ENCODE measurements at regions not wholly inside any gene's neighbourhood (a gene's known extent, or its start where the extent isn't known, plus 50 kb on each side); places are given as distances from the start of the nearest gene placed in this dataset.

DNA sequence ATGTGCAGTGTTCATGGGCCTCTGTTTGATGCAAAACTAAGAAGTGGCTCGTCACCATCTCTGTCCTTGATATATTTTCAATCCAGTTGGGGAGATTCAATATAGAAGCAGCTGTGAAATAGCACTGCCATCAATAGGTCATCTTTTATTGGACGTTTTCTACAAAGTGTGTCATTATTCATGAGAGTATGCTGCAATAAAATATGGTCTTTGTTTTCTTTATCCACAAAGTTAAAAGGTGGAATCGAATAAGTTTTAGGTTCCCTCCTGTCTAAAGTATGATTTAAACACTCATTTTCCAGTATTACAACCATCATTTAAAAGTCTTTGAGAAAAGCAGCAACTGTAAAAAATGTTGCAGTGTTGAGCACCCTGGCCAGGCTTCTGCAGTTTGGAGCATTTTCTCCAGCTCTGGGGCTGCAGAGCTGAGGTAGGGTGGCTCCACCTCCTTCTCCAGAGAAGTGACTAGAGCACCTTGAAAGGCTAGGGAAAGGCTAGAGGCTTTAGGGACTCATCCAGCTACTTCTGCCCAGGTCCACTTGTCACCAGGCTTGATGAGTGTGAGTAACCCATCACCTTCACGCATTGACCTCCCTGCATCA, 56.5 kb upstream of the DNAH14 start:
- H3K27me3 ChIP-seq, result peaks cover 0 to 15% (median 0%) of the 10 kb centered on the region in 4 donors
- WGBS, 2 donors, result 56 to 68% methylated on average over 4 of the region's 4 CpGs
- H3K9me3 ChIP-seq, result no peaks in the 10 kb centered on the region
- no peak overlapping the region for H3K27ac ChIP-seq
- TF ChIP-seq, protein P1, sequence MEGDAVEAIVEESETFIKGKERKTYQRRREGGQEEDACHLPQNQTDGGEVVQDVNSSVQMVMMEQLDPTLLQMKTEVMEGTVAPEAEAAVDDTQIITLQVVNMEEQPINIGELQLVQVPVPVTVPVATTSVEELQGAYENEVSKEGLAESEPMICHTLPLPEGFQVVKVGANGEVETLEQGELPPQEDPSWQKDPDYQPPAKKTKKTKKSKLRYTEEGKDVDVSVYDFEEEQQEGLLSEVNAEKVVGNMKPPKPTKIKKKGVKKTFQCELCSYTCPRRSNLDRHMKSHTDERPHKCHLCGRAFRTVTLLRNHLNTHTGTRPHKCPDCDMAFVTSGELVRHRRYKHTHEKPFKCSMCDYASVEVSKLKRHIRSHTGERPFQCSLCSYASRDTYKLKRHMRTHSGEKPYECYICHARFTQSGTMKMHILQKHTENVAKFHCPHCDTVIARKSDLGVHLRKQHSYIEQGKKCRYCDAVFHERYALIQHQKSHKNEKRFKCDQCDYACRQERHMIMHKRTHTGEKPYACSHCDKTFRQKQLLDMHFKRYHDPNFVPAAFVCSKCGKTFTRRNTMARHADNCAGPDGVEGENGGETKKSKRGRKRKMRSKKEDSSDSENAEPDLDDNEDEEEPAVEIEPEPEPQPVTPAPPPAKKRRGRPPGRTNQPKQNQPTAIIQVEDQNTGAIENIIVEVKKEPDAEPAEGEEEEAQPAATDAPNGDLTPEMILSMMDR (IDR thresholded peaks at IDR 0.05), result no peak
- no peak for TF ChIP-seq POLR2A (IDR thresholded peaks at IDR 0.05)
- no peak overlapping the region for H3K4me3 ChIP-seq
- H3K4me1 ChIP-seq, result peaks cover 0 to 22% (median 0%) of the 10 kb centered on the region in 3 donors
- H3K36me3 ChIP-seq, result no peaks in the 10 kb centered on the region
- DNase-seq, result no peak
- intact Hi-C loops (cut with DNase I), result no loop called here

DNA sequence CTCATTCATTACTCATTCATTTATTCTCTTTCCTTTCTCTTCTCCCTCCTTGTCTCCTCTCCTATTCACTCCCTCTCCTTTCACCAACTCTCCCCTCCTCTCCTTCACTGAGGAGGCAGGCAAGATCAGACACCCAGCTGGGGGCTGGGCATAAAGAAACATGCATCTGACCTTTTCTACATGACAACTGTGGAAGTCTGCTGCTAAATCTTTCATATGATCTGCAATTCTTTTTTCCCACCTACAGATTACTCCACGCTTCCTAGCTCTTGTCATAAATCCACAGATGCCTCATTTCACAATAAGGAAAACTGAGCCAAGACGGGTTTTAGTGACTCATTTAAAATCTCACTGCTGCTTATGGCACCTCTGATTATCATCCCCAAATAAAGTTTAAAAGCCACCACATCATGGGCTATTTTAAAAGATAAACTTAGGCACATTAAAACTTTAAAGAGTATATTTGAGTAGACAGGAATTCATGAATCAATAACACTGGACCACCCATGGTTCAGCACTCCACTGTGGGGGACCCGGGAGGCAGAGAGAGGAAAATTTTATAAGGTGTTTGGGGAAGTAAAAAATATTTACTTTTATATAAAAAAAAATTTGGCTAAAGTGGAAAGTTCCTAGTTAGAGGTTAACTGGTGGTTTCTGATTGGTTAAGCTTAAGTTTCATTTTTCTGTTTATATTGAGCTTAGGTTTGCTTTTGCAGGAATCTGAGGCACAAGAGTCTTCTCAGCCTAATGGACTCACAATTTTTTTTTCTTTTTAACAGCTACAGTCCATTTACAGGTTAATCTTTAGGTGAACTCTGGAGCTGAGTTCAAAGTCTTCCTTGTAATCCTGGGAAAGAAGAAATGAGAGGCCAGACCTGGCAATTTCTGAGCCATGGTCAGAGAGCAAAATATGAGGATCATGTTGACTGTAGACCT, 55.8 kb upstream of the DNAH14 start:
- peaks cover 0 to 22% (median 0%) of the 10 kb centered on the region in 3 donors for H3K4me1 ChIP-seq
- H3K4me3 ChIP-seq, result no peak overlapping the region
- DNase-seq, result no peak
- H3K36me3 ChIP-seq, result no peaks in the 10 kb centered on the region
- intact Hi-C loops (cut with DNase I), result no loop called here
- H3K9me3 ChIP-seq, result no peaks in the 10 kb centered on the region
- H3K27me3 ChIP-seq, result peaks cover 0 to 21% (median 0%) of the 10 kb centered on the region in 4 donors
- H3K27ac ChIP-seq, result no peak overlapping the region
- TF ChIP-seq POLR2A (IDR thresholded peaks at IDR 0.05), result no peak
- TF ChIP-seq, protein P1 (IDR thresholded peaks at IDR 0.05), result no peak
- WGBS, 2 donors, result 20 to 21% methylated on average over 3 of the region's 3 CpGs

DNA sequence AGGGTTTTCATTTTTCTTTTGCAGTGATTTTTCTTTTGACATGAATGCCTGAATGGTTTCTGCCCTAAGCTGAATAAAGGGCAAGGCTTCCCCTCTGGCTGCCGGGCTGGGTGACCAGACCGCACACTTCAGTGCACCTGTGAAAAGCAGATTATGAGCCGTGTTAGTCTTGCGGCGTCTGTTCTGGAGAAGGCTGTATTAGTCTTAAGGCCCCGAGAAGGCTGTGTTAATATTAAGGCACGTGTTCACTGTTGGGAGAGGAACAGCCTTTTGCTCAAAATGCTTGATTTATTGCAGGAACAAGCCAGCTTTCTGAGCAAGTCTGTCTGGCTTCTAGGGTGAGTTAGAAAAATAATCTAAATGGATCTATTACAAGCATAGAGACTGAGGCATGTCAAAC, 54.7 kb upstream of the DNAH14 start:
- intact Hi-C loops (cut with DNase I), result no loop called here
- no peak for DNase-seq
- Histone ChIP-seq H3K36me3 (no peaks in the 10 kb centered on the region), H3K9me3 (no peaks in the 10 kb centered on the region), H3K27me3 (peaks cover 0 to 21% (median 0%) of the 10 kb centered on the region in 4 donors), H3K4me3 (no peak overlapping the region), H3K27ac (no peak overlapping the region), H3K4me1 (peaks cover 0 to 22% (median 0%) of the 10 kb centered on the region in 3 donors)
- WGBS, 2 donors, result 29 to 72% methylated on average over 7 of the region's 7 CpGs
- TF ChIP-seq, protein P1 (IDR thresholded peaks at IDR 0.05), result no peak
- no peak for TF ChIP-seq POLR2A (IDR thresholded peaks at IDR 0.05)

DNA sequence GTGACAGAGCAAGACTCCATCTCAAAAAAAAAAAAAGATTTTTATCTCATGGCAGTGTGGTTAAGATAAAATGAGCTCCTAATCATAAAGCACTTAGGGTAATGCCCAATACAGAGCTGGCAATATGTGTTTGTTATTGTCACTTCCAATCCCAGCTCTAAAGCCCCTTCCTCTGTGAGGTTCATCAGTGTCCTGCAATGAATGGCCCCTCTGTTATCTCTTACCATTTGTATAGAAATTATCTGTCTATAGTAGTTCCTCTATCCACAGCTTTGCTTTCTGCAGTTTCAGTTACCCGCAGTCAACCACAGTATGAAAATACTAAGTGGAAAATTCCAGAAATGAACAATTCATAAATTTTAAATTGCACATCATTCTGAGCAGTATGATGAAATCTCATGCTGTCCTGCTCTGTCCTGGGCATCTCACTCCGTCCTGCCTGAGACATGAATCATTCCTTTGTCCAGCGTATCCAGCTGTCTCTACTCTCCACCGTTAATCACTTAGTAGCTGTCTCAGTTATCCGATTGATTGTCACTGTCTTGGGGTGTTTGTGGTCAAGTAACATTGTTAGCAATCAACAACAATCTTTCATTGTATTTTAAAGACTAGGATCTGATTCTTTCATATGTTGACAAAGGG, 50.2 kb upstream of the DNAH14 start:
- Histone ChIP-seq H3K36me3 (no peaks in the 10 kb centered on the region), H3K27me3 (peaks cover 0 to 21% (median 0%) of the 10 kb centered on the region in 4 donors), H3K9me3 (no peaks in the 10 kb centered on the region), H3K27ac (no peak overlapping the region), H3K4me1 (peaks cover 0 to 9% (median 0%) of the 10 kb centered on the region in 3 donors), H3K4me3 (no peak overlapping the region)
- no peak for DNase-seq
- intact Hi-C loops (cut with DNase I), result no loop called here
- WGBS, 2 donors, result 53 to 56% methylated on average over 5 of the region's 5 CpGs
- TF ChIP-seq POLR2A (IDR thresholded peaks at IDR 0.05), result no peak
- TF ChIP-seq, protein P1 (IDR thresholded peaks at IDR 0.05), result no peak
